GM10266 (cell line): ENCODE measurements at regions not wholly inside any gene's neighbourhood (a gene's known extent, or its start where the extent isn't known, plus 50 kb on each side); places are given as distances from the start of the nearest gene placed in this dataset.

ENCODE experiments used
- DNase-seq: peaks from one replicate; pipeline ENCODE4 v3.0.0; 2012; ENCODE audit errors: extremely low spot score
- CTCF ChIP-seq: IDR thresholded peaks from 2 replicates; pipeline ENCODE4 v1.5.1; 2012; ENCODE audit warnings: mild to moderate bottlenecking, low read depth; ENCODE audit not compliant: control insufficient read depth, insufficient read depth; ENCODE audit errors: missing control alignments

- no peak for TF ChIP-seq CTCF
- no peak for DNase-seq
These were observed 315.1 kb upstream of the CBLB start for GRCh38 chr3:106183762-106184391.

- peak; percentile 26 for DNase-seq
These were observed 316.0 kb upstream of the CBLB start for GRCh38 chr3:106184540-106185457.

GRCh38 chr3:106185949-106186348 is 317.1 kb upstream of the CBLB start:
- TF ChIP-seq CTCF: no peak
- no peak for DNase-seq

More at GRCh38 chr3:106184540-106185457, 316.0 kb upstream of the CBLB start:
- TF ChIP-seq CTCF: no peak

- no peak for DNase-seq
- no peak for TF ChIP-seq CTCF
These were observed 321.5 kb upstream of the CBLB start for GRCh38 chr3:106190296-106190695.

GRCh38 chr3:106191211-106191610 is 322.4 kb upstream of the CBLB start:
- no peak for DNase-seq
- TF ChIP-seq CTCF: no peak

GRCh38 chr3:106191913-106192312 is 323.1 kb upstream of the CBLB start:
- no peak for DNase-seq
- no peak for TF ChIP-seq CTCF

GRCh38 chr3:106193876-106194275 is 325.1 kb upstream of the CBLB start:
- no peak for TF ChIP-seq CTCF
- DNase-seq: no peak
